ENCODE measurements at regions not wholly inside any gene's neighbourhood (a gene's known extent, or its start where the extent isn't known, plus 50 kb on each side); places are given as distances from the start of the nearest gene placed in this dataset.

- TF ChIP-seq CTCF (conservative IDR thresholded peaks at IDR 0.05; ENCODE audit: low read length) (no peak), EZH2phosphoT487 (IDR thresholded peaks at IDR 0.05; ENCODE audit: borderline replicate concordance) (no peak)
Observed at GRCh38 chr4:34279011-34279410, 1965.3 kb downstream of the ARAP2 start.

Data from Loucy (cell line).